GM12892 (cell line): ENCODE measurements at regions not wholly inside any gene's neighbourhood (a gene's known extent, or its start where the extent isn't known, plus 50 kb on each side); places are given as distances from the start of the nearest gene placed in this dataset.
"Not testable (repeated sequence)": the region's sequence is repeated elsewhere in the genome, so short reads cannot be mapped to it uniquely, and the experiment has no call there.

Experiments used
- DNase-seq: peaks from one replicate; pipeline ENCODE4 v3.0.0; 2011; ENCODE audit not compliant: insufficient read length
- FAIRE-seq: peaks from 2 replicates; lab custom pipeline; 2011; peaks lifted over from hg19 to GRCh38; lab: Jason Lieb, UNC
- POLR2A ChIP-seq: IDR thresholded peaks from 2 replicates; pipeline ENCODE4 v1.6.1; 2011; ENCODE audit warnings: low read depth, low read length, control low read depth
- POLR2AphosphoS5 ChIP-seq: IDR thresholded peaks from 2 replicates; pipeline ENCODE4 v1.6.1; 2011; ENCODE audit warnings: low read depth, low read length, control low read depth
- TAF1 ChIP-seq: IDR thresholded peaks from 2 replicates; pipeline ENCODE4 v1.6.1; 2011; ENCODE audit warnings: low read depth, mild to moderate bottlenecking, control low read depth, low read length, borderline replicate concordance

DNA sequence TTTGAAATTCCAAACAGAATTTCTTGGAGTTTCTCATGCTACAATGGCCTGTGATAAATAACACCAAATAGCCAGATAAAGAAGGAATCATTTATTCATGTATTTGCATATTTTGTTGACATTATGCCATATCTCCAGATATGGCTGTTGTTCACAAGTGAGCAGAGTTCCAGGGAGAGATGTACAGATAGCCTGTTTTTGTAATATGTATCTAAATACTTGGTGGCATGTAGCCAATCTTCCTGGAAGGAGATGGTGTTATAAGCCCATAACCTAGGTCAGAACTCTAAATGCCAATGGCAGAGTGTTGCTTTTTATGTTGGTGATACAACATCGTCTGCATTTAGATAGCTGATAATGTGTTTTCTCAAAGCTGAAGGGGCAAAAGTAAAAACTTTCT, 292.2 kb downstream of the FBXO8 start:
- TF ChIP-seq POLR2AphosphoS5: no peak
- no peak for TF ChIP-seq POLR2A
- TF ChIP-seq TAF1: no peak
- DNase-seq (no peak), FAIRE-seq (no peak)

- no peak for FAIRE-seq
- TF ChIP-seq POLR2A (no peak), TAF1 (no peak), POLR2AphosphoS5 (no peak)
- no peak for DNase-seq
Measured at GRCh38 chr4:173990869-173991210, 292.6 kb downstream of the FBXO8 start.

- TF ChIP-seq TAF1 (no peak), POLR2AphosphoS5 (no peak), POLR2A (no peak)
- DNase-seq: no peak
- FAIRE-seq: no peak
Measured at GRCh38 chr4:173990126-173990868, 293.2 kb downstream of the FBXO8 start.

DNA sequence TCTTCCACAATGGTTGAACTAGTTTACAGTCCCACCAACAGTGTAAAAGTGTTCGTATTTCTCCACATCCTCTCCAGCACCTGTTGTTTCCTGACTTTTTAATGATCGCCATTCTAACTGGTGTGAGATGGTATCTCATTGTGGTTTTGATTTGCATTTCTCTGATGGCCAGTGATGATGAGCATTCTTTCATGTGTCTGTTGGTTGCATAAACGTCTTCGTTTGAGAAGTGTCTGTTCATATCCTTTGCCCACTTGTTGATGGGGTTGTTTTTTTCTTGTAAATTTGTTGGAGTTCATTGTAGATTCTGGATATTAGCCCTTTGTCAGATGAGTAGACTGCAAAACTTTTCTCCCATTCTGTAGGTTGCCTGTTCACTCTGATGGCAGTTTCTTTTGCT, 319.9 kb downstream of the FBXO8 start:
- FAIRE-seq, DNase-seq: not testable (repeated sequence)

- no peak for FAIRE-seq
- TF ChIP-seq POLR2AphosphoS5: no peak
- no peak for TF ChIP-seq POLR2A
- no peak for TF ChIP-seq TAF1
- DNase-seq: no peak
Measured at GRCh38 chr4:173960398-173960797, 323.1 kb downstream of the FBXO8 start.

GRCh38 chr4:173958445-173958844, 325.0 kb downstream of the FBXO8 start:
- FAIRE-seq: no peak
- DNase-seq: no peak
- no peak for TF ChIP-seq TAF1
- TF ChIP-seq POLR2AphosphoS5: no peak
- TF ChIP-seq POLR2A: no peak

GRCh38 chr4:173943547-173943946, 339.9 kb downstream of the FBXO8 start:
- DNase-seq (no peak), FAIRE-seq (no peak)
- TF ChIP-seq POLR2A (no peak), POLR2AphosphoS5 (no peak), TAF1 (no peak)

- FAIRE-seq (no peak), DNase-seq (no peak)
- no peak for TF ChIP-seq POLR2A
- TF ChIP-seq TAF1: no peak
- TF ChIP-seq POLR2AphosphoS5: no peak
Measured at GRCh38 chr4:173940146-173940545, 343.3 kb downstream of the FBXO8 start.

DNA sequence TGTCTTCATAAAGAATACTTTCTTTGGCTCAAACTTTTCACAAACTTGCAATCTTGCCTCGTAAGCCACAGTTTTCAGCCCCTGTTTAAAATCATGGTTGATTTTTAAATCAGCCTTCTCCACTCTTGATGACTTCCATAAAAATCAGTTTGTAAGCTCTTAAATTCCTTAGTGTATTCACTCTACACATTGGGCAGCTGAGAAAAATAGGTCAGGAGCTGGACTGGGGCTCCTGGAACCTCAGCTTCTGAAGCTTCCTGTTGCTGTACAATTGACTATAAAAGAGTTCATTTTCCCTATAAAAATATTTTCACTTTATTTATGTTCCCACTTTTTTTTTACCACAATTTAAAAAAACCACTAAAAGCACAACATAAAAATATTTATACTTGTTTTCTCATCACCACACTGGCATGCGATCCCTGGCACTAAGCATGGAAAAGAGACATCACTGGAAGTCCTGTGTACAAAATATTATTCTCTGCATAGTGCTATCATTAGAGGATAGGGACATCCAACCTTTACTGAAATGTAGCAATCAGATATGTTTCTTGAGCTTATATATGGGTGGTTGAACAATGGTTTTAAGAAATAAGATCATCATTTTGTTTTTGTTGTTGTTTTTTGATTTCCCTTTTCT, 345.7 kb downstream of the FBXO8 start:
- no peak for FAIRE-seq
- TF ChIP-seq POLR2AphosphoS5 (no peak), TAF1 (no peak)
- no peak for DNase-seq

DNA sequence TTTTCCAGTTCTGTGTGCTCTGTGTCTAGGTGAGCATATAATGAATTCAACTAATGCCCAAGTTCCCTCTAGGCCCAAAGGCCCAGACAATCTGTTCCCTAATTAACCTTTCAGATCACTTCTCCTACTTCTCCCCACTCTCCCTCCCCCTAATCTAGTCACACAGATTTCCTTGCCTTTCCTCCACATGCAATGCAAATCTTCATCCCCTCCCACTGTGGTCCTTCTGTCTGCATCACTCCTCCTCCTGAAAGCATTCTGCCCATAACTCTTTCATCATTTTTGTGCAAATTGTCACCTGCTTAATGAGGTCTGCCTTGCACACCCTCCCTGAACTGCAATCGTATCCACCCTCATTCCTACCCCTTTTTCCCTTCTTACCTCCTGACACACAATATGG, 346.6 kb downstream of the FBXO8 start:
- no peak for TF ChIP-seq POLR2A
- TF ChIP-seq TAF1: no peak
- no peak for TF ChIP-seq POLR2AphosphoS5
- DNase-seq (no peak), FAIRE-seq (no peak)

GRCh38 chr4:173935622-173936405, 347.7 kb downstream of the FBXO8 start:
- TF ChIP-seq POLR2AphosphoS5 (no peak), POLR2A (no peak), TAF1 (no peak)
- no peak for DNase-seq
- FAIRE-seq: no peak

GRCh38 chr4:173934933-173935620, 348.4 kb downstream of the FBXO8 start:
- no peak for DNase-seq
- TF ChIP-seq TAF1 (no peak), POLR2A (no peak), POLR2AphosphoS5 (no peak)
- FAIRE-seq: no peak
